ENCODE measurements at regions not wholly inside any gene's neighbourhood (a gene's known extent, or its start where the extent isn't known, plus 50 kb on each side); places are given as distances from the start of the nearest gene placed in this dataset.

DNA sequence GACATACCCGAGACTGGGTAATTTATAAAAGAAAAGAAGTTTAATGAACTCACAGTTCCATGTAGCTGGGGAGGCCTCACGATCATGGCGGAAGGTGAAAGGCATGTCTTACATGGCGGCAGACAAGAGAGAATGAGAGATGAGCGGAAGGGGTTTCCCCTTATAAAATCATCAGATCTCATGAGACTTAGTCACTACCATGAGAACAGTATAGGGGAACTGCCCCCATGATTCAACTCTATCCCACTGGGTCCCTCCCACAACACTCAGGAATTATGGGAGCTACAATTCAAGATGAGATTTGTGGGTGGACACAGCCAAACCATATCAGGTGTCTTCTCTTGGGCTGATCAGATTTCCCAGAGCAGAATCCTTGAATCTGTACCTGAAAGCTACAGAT lies 617.3 kb upstream of the ID2 start:
- no peak for DNase-seq (ENCODE audit: low read depth)
- TF ChIP-seq, protein P1, sequence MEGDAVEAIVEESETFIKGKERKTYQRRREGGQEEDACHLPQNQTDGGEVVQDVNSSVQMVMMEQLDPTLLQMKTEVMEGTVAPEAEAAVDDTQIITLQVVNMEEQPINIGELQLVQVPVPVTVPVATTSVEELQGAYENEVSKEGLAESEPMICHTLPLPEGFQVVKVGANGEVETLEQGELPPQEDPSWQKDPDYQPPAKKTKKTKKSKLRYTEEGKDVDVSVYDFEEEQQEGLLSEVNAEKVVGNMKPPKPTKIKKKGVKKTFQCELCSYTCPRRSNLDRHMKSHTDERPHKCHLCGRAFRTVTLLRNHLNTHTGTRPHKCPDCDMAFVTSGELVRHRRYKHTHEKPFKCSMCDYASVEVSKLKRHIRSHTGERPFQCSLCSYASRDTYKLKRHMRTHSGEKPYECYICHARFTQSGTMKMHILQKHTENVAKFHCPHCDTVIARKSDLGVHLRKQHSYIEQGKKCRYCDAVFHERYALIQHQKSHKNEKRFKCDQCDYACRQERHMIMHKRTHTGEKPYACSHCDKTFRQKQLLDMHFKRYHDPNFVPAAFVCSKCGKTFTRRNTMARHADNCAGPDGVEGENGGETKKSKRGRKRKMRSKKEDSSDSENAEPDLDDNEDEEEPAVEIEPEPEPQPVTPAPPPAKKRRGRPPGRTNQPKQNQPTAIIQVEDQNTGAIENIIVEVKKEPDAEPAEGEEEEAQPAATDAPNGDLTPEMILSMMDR (conservative IDR thresholded peaks at IDR 0.05; ENCODE audit: low read depth, low read length), result no peak
- no peak overlapping the region for H3K4me3 ChIP-seq (ENCODE audit: low read depth, low read length)

DNA sequence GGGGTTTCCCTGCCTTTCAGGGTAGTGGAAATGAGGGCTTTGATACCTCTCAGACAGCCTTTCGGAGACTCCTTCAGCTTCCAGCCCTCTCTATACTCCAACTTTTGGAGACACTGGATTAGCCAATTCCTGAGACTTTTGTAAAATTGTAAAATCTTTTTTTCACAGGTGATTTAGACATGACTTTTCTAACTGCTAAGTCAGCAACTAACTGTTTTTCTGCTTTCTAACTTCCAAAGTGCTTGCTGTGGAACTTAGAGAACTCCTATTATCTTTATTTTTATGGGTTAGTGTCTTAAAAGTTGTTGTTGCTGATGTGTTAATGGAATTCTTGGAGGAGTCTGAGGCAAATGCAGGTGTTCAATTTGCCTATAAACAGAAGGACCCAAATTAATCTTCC lies 616.7 kb upstream of the ID2 start:
- no peak for DNase-seq (ENCODE audit: low read depth)
- no peak overlapping the region for H3K4me3 ChIP-seq (ENCODE audit: low read depth, low read length)
- TF ChIP-seq, protein P1 (conservative IDR thresholded peaks at IDR 0.05; ENCODE audit: low read depth, low read length), result no peak

DNA sequence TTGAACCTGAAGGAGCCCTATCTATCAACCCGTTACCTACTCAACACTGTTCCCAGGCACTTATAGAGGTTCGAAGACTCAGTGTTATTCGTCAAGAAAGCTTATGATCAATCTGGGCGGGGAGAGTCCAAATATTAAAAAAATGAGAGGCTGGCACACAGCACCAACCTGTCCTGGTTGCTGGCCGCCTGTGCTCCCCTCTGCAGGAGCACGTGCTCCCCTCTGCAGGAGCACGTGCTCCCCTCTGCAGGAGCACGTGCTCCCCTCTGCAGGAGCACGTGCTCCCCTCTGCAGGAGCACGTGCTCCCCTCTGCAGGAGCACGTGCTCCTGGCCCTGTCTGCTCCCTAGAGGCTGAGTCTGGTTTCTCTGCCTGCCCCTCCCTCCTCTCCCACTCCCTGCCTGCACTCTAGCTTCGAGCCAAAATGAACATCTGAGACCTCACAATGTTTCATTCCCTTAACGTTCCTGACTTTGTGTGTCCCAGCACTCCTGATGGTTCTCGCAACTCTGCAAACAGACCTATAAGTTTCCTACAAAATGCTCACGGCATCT lies 614.0 kb upstream of the ID2 start:
- TF ChIP-seq, protein P1 (conservative IDR thresholded peaks at IDR 0.05; ENCODE audit: low read depth, low read length), result no peak
- no peak for DNase-seq (ENCODE audit: low read depth)
- H3K4me3 ChIP-seq (ENCODE audit: low read depth, low read length), result no peak overlapping the region

DNA sequence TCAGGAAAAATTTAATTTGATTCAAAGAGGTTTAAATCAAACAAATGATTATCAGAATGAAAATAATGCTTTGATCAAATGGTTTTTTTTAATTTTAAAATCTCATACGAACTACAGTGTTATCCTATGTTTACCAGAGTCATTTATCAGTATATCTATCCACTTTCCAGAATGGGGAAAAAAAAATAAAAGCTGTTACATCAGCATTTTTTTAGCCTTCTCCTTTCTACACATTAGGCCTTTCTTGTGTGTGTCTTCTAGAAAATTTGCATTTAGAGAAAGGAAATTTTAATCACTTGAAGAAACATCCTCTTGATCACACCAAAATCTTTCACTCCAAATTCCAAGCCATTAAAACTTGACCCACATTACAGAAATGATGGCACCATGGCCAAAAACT lies 608.9 kb upstream of the ID2 start:
- TF ChIP-seq, protein P1 (conservative IDR thresholded peaks at IDR 0.05; ENCODE audit: low read depth, low read length), result no peak
- H3K4me3 ChIP-seq (ENCODE audit: low read depth, low read length), result no peak overlapping the region
- DNase-seq (ENCODE audit: low read depth), result no peak

DNA sequence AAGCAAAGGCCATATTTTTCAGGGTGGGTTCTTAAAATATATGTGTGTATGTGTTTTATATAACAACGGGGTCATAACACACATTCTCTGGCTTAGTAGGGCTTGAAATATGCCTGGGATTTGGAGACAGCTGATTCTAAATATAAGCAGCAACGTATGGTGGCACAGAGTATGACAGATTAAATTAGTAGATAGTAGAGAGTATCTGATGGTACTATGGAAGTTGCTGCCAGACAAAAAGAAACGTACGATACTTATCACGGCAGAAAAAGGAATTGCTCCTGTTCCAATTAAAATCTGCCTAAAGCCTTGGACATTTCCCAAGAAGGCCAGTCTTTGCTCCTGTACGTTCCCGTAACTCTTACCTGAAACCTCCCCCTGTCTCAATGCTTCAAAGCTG lies 607.9 kb upstream of the ID2 start:
- TF ChIP-seq, protein P1 (conservative IDR thresholded peaks at IDR 0.05; ENCODE audit: low read depth, low read length), result no peak
- no peak overlapping the region for H3K4me3 ChIP-seq (ENCODE audit: low read depth, low read length)
- no peak for DNase-seq (ENCODE audit: low read depth)

DNA sequence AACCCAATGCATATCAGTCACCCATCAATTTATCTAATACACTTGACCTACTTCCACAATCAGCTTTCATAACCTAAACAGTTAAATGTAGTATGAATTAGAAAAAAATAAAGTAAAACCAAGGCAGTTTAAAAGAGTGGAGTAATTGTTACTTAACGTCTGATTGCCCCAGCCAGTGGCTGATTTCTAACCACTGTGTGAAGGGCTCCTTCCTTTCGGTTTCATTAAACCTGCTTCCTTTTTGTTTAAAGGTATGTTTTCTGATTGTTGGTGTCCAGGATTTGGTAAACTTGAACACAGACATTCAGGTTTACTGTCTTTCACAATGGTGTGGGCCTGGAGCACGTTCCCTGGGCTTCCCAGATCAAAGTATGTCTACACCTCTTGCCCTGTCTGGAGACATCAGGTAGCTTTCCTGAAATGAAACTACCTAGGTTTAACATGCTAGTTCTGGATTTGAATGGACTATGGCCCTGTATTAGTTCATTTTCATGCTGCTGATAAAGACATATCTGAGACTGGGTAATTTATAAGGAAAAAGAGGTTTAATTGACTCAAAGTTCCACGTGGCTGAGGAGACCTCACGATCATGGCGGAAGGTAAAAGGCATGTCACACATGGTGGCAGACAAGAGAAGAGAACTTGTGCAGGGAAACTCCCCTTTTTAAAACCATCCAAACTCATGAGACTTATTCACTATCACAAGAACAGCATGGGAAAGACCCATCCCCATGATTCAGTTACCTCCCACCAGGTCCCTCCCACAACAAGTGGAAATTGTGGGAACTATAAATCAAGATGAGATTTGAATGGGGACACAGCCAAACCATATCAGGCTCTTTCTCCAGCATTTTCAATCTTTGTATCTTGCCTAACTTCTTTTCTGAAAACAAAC lies 605.2 kb upstream of the ID2 start:
- TF ChIP-seq, protein P1 (conservative IDR thresholded peaks at IDR 0.05; ENCODE audit: low read depth, low read length), result no peak
- H3K4me3 ChIP-seq (ENCODE audit: low read depth, low read length), result no peak overlapping the region

More for the DNA sequence above, 605.2 kb upstream of the ID2 start:
- DNase-seq (ENCODE audit: low read depth), result no peak

All from epithelial cell of proximal tubule (primary cell).